Testis (tissue), 2 donors: ENCODE measurements at regions not wholly inside any gene's neighbourhood (a gene's known extent, or its start where the extent isn't known, plus 50 kb on each side); places are given as distances from the start of the nearest gene placed in this dataset.

ENCODE experiments used
- DNase-seq: peaks from one replicate; pipeline ENCODE4 v3.0.0-alpha.2; 2019
- H3K27ac ChIP-seq, 2 donors: fragments of 200-600 bp; sonication (generic); one replicate each; pipeline ENCODE4 v1.5.1; 2019
- H3K27me3 ChIP-seq: fragments of 200-600 bp; sonication (generic); one replicate; pipeline ENCODE4 v1.5.1; 2019
- H3K36me3 ChIP-seq: fragments of 200-600 bp; sonication (generic); one replicate; pipeline ENCODE4 v1.5.1; 2017; ENCODE audit warnings: low read depth; ENCODE audit errors: missing control alignments
- H3K4me1 ChIP-seq: fragments of 200-600 bp; sonication (generic); one replicate; pipeline ENCODE4 v1.5.1; 2019
- H3K4me3 ChIP-seq, 2 donors: fragments of 200-600 bp; sonication (generic); one replicate each; pipeline ENCODE4 v1.5.1; 2017 to 2019
- H3K9me3 ChIP-seq: fragments of 200-600 bp; sonication (generic); one replicate; pipeline ENCODE4 v1.5.1; 2017
- CTCF ChIP-seq, 3 experiments: fragments of 450-650 bp in 2 of 3; fragments of 200-600 bp in 1 of 3; sonication (generic) in 1 of 3; IDR thresholded peaks; one replicate each; pipeline ENCODE4 v1.5.1; 2016 to 2019; ENCODE audit warnings: antibody characterized with exemption in 3 of 3, mild to moderate bottlenecking in 2 of 3, moderate library complexity in 1 of 3
- POLR2A ChIP-seq: fragments of 450-650 bp; IDR thresholded peaks from one replicate; pipeline ENCODE4 v1.6.1; 2017; ENCODE audit warnings: antibody characterized with exemption, mild to moderate bottlenecking, moderate library complexity
- WGBS, 2 donors: methylation state at CpG; one replicate each; pipeline ENCODE4 v1.1.5; 2018; 5-methylcytosine and 5-hydroxymethylcytosine counted together
- intact Hi-C: fragments of 100-400 bp; cut with DNase I; formaldehyde crosslinking; loops from one replicate; pipeline ENCODE4 v1.15.1; 2023; ENCODE audit warnings: low total_unique reads

DNA sequence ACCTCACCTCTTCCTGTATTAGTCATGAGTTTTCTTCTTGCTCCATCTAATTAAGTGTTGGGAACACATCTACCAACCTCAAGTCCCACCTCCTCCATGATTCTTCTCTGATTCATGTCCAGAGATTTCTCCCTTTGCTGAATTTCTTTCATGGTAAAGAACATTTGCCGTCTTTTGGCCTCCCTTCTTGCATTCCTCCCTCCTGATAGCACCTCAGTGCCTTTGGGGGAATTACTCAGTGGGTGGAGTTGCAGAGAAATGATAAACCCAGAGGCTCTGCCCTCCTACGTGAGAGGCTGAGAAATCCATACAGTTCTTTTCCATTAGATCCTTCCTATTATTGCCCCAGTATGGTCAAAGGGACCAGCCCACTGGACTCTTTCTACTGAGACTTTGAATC lies 651.9 kb downstream of the SLC4A3 start:
- Histone ChIP-seq H3K27me3 (no peaks in the 10 kb centered on the region), H3K4me1 (no peaks in the 10 kb centered on the region), H3K9me3 (no peaks in the 10 kb centered on the region), H3K4me3 (no peak overlapping the region), H3K36me3 (no peaks in the 10 kb centered on the region), H3K27ac (no peak overlapping the region)
- no peak for TF ChIP-seq POLR2A
- TF ChIP-seq CTCF (IDR thresholded peaks at IDR 0.05): no peak
- DNase-seq: no peak
- 82 to 89% methylated on average over 2 of the region's 2 CpGs for WGBS, 2 donors
- intact Hi-C loops: no loop called here

- intact Hi-C loops: no loop called here
- Histone ChIP-seq H3K27me3 (no peaks in the 10 kb centered on the region), H3K9me3 (no peaks in the 10 kb centered on the region), H3K27ac (no peak overlapping the region), H3K4me1 (no peaks in the 10 kb centered on the region), H3K4me3 (no peak overlapping the region), H3K36me3 (no peaks in the 10 kb centered on the region)
- TF ChIP-seq CTCF (IDR thresholded peaks at IDR 0.05) (no peak), POLR2A (no peak)
- DNase-seq: no peak
These were observed 652.4 kb downstream of the SLC4A3 start for GRCh38 chr2:220279840-220280239.

- H3K9me3 ChIP-seq: no peaks in the 10 kb centered on the region
- H3K4me1 ChIP-seq: no peaks in the 10 kb centered on the region
- no peak for TF ChIP-seq POLR2A
- TF ChIP-seq CTCF (IDR thresholded peaks at IDR 0.05): no peak
- intact Hi-C loops: no loop called here
- no peak for DNase-seq
- H3K27me3 ChIP-seq: no peaks in the 10 kb centered on the region
- WGBS, 2 donors: 85 to 96% methylated on average over 3 to 4 of the region's 4 CpGs
- no peaks in the 10 kb centered on the region for H3K36me3 ChIP-seq
- no peak overlapping the region for H3K27ac ChIP-seq
- H3K4me3 ChIP-seq: no peak overlapping the region
These were observed 653.3 kb downstream of the SLC4A3 start for GRCh38 chr2:220280736-220281135.

DNA sequence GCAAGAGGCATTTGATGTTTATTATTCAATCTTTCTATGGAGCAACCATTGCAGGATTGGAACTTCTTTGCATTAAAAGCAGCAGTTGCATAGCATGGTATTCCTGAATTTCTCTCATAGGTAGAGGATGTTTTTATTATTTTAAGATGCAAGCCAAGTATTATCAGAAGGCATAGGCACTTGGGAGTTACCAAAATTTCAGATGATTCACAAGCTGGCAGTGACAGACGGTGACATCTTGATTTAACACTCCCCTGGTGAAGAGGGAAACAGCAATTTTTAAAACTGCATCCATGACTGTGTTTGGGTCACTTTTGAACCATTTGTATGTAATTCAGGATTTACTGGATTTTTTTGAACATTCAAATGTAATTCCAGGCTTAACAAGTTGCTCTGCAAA lies 654.3 kb downstream of the SLC4A3 start:
- WGBS, 2 donors: 71 to 87% methylated on average over 1 of the region's 1 CpG
- TF ChIP-seq CTCF (IDR thresholded peaks at IDR 0.05) (no peak), POLR2A (no peak)
- H3K27me3 ChIP-seq: no peaks in the 10 kb centered on the region
- intact Hi-C loops: no loop called here
- H3K27ac ChIP-seq: no peak overlapping the region
- no peak overlapping the region for H3K4me3 ChIP-seq
- no peaks in the 10 kb centered on the region for H3K9me3 ChIP-seq
- no peak for DNase-seq
- H3K36me3 ChIP-seq: no peaks in the 10 kb centered on the region
- no peaks in the 10 kb centered on the region for H3K4me1 ChIP-seq

DNA sequence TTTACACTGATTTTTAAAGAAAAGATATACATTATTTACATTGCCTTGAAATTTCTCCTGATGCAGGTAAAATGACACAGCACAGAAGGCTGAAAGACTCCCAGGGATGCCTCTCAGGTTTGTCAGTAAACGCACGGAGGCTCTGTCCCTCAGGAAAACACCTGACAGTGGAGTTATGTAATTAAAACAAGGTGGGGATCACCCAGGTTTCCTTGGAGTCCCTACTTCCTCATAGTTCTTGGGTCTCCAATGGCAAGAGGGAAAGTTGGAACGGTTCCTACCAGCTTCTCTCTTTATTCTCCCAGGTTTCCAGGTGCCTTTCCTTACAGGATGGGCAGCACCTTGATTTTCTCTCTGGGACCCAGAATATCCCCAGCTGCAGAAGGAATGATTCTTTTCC lies 654.8 kb downstream of the SLC4A3 start:
- Histone ChIP-seq H3K27me3 (no peaks in the 10 kb centered on the region), H3K36me3 (no peaks in the 10 kb centered on the region), H3K27ac (no peak overlapping the region), H3K9me3 (no peaks in the 10 kb centered on the region), H3K4me1 (no peaks in the 10 kb centered on the region), H3K4me3 (no peak overlapping the region)
- TF ChIP-seq CTCF (IDR thresholded peaks at IDR 0.05): no peak
- no peak for DNase-seq
- intact Hi-C loops: no loop called here
- WGBS, 2 donors: 92 to 97% methylated on average over 3 of the region's 3 CpGs
